GM19238 (cell line): ENCODE measurements at regions not wholly inside any gene's neighbourhood (a gene's known extent, or its start where the extent isn't known, plus 50 kb on each side); places are given as distances from the start of the nearest gene placed in this dataset.

Experiments
- DNase-seq: peaks from one replicate; pipeline ENCODE4 v3.0.0; 2011; ENCODE audit warnings: low spot score; ENCODE audit not compliant: insufficient read length

DNA sequence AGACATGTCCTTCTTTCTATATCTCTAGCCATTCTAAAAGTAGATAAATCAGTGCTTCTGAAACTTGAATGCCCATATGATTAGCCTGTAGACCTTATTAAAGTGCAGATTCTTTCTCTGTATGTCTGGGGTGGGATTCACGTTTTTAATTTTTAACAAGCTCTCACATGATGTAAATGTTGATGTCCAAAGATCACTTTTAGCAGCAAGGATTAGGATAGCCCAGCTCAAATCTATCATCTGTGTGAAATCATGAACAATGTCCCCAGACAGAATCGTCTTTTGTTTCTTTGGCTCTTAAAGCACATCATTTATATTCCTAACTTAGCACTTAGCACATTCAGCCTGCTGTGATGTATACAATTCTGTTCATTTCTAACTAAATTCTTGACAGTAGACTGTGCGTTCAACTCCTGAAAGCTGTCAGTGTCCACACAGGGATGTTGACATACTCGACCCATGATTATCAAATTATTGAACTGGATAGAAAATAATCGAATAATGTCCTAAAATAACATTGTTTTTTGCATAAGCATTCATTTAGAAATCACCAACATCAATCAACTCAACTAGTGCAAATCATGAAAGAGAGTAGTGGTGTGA, 102.1 kb upstream of the MLIP start:
- DNase-seq, result no peak

DNA sequence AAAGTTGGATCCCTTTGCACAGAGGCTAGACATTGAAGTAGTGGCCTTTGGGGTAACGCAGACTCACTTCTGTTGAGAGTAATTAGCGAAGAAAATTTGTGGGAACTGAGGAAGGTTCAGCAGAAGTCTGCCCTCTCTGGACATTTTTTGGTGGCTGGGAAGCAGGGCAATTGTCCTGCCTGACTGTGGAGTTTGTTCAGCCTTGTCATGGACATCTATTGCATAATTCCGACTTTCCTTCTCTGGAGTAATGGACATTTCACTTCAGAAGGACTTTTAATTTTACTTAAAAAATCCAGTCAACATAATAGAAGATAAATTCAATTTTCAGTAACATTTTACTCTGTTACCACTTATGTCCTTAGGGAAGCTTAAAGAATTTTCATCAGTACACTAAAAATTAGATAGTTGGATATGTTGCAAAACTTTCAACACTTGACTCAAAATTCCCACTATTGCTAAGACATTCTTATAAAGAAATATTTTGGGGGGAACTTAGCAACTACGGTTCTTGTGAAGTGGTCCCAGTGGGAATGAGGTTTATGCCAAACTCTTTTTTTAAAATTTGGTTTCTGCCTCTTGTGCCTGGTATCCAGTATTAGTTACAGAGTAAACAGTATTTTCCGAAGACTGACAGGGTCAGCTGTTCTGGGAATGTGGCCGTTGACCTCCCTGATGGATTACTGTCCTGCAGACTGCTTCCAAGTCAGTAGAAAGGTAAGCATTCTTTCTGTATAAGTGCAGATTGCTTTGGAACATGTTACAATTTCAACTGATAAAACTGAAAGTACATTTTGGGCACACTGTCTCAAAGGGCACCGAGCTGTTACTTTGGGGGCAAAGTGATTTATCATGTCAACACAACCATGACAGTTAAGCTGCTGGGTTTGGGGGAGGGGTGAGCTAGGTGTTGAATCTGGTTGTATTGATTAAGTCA, 100.6 kb upstream of the MLIP start:
- no peak for DNase-seq

DNA sequence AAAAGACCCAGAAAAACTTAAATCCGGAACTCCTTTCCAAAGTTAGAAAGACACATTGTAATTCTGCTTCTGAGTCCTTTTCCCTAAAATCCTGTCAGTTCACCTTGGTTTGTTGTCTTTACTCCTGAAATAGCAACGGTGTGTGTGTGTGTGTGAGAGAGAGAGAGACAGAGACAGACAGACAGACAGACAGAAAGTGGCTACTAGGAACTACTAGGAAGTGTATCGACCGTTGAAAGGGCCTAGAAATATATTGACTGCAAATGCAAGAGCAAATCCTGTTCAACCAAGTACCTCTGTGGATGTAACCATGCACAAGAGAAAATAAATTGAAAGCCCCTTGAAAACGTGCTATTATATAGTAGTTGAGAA, 100.0 kb upstream of the MLIP start:
- DNase-seq, result no peak

GRCh38 chr6:54013966-54014365, 97.3 kb upstream of the MLIP start:
- no peak for DNase-seq

- DNase-seq, result no peak
Measured at GRCh38 chr6:54014440-54014839, 96.8 kb upstream of the MLIP start.

- no peak for DNase-seq
Measured at GRCh38 chr6:54017877-54018276, 93.4 kb upstream of the MLIP start.

DNA sequence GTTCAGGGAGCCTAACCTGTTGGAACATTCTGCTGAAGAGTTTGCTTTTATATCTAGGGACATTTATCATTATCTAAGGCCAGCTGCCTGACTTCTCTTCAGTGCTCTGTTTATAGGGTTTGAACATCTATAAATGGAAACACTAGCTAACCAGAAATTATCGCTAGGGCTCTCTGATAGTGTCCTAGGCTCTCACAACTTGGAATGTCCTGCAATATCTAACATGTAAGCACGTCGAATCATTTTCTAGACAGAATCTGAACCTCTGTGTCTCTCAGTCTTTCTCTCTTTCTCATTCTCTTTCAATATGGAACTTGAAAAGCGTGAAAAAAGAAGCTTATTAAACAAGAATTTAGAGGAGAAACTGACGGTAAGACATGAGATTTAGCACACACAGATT, 92.5 kb upstream of the MLIP start:
- DNase-seq, result no peak

DNA sequence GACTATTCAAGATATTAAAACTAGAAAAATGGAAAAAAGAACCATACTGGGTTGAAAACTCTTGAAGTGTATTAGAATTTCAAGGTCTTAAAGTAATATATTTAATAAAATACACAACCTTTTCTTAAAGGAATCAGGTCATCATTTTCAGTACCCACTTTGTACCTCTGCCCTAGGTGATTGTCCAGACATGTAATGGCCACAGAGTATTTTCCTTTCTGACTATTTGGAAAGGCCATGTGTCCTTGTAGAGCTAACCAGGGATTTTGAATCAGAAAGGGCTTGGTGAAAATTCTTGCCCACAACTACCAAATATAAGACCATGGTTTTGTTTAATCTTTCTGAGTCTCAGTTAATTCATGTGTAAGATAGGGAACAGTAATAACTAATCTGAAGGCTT, 91.4 kb upstream of the MLIP start:
- DNase-seq, result no peak

GRCh38 chr6:54020334-54020733, 90.9 kb upstream of the MLIP start:
- no peak for DNase-seq

- DNase-seq, result no peak
Measured at GRCh38 chr6:54026652-54027400, 84.4 kb upstream of the MLIP start.

DNA sequence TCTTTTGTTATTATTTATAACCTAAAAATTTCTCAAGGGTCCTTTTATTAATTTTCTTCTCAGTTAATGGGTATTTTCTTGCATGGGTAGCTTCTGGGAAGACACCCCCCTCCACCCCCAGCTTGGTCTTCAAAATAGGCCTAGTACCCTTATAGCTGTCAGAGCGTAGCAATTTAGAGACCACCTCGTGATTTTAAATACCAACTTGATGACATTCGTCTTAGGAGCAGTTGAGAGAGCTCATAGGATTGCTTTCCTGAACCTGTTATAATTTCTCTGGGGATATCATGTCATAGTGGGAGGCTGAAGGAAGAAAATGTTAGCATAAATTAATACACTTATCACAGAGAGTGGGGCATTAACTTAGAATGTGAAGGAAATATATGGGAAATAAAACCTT, 83.1 kb upstream of the MLIP start:
- no peak for DNase-seq

GRCh38 chr6:54029187-54029586, 82.1 kb upstream of the MLIP start:
- no peak for DNase-seq

DNA sequence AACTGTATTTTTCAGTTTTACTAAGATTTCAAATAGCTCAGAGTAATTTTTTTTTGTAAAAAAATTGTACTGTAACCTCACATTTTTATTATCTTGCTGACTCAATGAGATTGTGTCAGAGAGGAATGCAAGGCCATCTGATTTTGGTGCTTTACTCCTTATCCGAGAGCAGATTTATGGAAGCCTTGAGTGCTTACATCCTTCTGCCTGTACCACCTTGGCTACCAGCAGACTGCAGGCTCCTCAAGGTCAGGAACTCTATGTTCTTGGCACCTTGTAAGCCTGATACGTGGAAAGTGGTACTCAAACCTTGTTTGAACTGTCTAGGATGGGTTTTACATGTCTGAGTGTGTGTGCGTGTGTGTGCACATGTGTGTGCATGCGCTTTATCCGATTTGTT, 80.1 kb upstream of the MLIP start:
- DNase-seq, result no peak

DNA sequence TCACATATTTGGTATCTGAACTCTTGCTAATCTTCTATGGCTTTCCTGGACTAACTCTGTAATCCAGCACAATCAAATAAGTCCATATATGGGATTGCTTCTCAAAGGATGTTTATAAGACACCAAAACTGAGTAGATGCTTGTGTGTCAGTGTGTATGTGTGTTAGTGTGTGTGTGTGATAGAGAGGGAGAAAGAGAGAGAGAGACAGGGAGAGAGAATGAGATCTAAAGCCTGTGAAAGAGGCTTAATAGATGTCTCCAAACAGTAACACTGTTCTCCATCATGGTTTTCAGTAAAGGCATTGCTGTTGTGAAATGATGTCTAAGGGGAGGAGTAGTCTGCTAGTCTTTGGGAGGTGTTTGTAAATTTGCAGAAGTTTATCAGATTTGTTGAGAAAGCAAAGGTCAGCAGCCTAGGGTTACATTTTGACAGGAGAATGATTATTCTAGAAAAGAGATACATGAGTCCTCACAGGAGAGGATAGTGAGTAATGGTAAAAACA, 73.9 kb upstream of the MLIP start:
- DNase-seq, result no peak

- DNase-seq, result no peak
Measured at GRCh38 chr6:54040545-54040944, 70.7 kb upstream of the MLIP start.

GRCh38 chr6:54041239-54041638, 70.0 kb upstream of the MLIP start:
- DNase-seq, result no peak

DNA sequence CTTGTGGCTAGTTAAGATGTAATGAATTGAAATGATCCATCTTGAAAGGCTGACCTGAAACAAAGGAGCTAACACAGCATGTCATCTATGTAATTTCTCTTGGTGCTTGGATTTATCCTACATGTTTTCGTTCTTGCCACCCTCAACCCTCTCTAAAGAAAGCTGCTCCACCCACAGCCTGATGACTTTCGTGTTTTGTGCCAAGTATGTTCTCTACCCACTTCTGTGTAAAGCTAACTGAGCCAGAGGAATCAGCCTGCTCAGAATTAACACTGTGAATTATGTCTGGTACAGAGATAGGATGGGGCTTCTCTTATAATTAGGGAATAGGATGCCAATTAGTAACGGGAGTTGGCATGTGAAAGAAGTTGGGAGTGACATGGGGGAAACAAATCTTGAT, 67.9 kb upstream of the MLIP start:
- DNase-seq, result no peak

DNA sequence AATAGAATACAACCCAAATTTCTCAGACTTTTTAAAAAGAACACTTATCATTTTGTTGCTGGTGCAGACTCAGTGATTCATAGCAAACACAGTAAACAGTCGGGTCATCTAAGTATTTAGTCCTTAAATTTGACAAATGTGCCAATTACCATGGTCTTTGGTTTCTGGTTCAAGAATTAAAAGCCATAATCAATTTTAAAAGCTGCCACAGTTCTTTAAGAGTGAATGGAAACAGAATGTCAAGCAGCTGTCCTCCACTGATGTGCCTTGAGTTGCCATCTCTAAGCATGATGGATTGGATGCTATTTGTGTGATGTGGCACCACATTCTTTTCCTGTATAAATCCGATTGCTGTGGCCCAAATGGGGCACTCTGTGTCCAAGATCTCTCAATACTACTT, 67.2 kb upstream of the MLIP start:
- no peak for DNase-seq

GRCh38 chr6:54048782-54049181, 62.5 kb upstream of the MLIP start:
- DNase-seq, result no peak

DNA sequence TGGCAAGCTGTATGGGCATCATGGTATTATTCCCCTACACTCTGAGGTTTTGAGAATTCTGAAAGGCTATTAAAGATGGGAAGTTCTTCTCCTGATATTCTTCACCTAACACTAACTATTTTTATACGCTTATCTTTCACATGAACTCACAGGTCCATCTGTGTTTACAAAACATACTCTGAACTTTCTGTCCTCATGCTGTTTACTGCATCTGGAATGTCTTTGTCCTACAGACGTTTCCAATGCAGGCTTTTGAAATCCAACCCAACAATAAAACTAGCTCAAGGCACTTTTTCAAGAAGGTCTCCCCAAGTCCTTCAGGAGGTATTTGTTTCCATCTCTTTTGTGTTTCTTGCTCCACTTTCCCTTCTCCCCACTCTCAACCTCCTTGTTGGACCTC, 60.5 kb upstream of the MLIP start:
- no peak for DNase-seq

DNA sequence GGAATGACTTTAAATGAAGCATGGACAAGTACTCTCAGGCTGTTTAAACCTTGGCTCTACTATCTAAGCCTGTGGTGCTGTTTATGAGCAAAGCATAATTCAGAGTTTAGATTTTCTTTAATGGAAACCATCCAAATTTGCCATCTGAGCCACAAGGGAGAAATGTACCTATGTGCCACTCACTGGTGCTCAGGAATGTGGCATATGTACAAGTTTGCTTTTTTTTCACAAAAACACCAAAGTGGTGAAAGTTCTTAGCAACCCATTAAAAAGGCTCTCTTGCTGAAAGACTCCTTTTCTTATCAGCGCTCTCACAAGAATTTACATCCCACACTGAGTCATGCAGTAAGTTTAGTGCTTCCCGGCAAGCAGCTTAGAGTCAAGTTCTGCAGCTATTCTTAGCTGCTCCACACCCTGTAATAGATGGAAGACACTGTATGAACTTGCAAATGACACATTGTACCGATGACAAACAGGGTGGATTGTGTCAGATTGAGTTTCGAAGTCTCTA, 57.3 kb upstream of the MLIP start:
- no peak for DNase-seq

DNA sequence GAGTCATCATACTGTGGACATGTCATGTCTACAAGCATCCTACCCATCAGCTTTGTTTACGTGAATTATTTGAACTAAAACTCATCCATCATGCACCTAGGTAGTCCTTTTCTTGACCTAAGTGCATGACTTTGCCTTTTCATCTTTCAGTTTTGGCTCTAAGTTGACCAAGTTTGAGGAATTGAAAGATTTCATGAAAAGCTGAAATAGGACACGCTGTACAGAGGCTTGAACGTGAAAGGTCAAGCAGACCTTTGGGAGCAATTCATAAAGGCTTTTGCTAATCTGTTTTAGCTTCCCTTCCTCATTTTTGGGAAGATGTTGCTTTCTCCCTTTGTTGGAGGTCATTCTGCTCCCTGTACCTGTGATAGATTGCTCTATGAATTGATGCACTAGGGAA, 55.1 kb upstream of the MLIP start:
- DNase-seq, result no peak
